Stimulated activated naive CD8-positive, alpha-beta T cell treated with anti-CD3 and anti-CD28 coated beads, Interleukin-15, Interleukin-2, amounts not matched to agents 100 U/mL and 50 U/mL, for 24 hours (primary cell): ENCODE measurements at regions not wholly inside any gene's neighbourhood (a gene's known extent, or its start where the extent isn't known, plus 50 kb on each side); places are given as distances from the start of the nearest gene placed in this dataset.
"Not testable (repeated sequence)": the region's sequence is repeated elsewhere in the genome, so short reads cannot be mapped to it uniquely, and the experiment has no call there.

Experiments used
- ATAC-seq: fragments of 150-1000 bp; cut with Tn5 transposase; one replicate; pipeline ENCODE4 v1.10.0; 2021
- DNase-seq: peaks from one replicate; pipeline ENCODE4 v3.0.0; 2021

DNA sequence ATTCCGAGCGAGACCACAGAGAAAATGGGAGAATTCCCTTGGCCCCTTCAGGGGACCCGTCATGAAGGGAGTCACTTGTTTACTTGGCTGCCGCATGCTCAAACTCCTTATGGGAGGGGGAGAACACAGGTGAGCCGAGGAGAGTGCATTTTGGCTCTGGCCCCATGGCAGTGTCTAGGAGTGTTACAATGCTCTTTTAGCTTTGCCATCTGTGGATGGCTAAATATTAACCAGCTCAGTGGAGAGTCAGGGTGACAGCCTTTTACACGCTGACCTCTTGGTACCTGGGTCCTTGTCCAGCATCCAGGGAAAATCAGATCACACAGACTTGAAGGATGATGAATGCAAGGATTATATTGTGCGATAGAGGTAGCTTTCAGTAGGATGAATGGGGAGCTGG, 146.4 kb upstream of the ATXN7L3B start:
- ATAC-seq (no peak), DNase-seq (no peak)

DNA sequence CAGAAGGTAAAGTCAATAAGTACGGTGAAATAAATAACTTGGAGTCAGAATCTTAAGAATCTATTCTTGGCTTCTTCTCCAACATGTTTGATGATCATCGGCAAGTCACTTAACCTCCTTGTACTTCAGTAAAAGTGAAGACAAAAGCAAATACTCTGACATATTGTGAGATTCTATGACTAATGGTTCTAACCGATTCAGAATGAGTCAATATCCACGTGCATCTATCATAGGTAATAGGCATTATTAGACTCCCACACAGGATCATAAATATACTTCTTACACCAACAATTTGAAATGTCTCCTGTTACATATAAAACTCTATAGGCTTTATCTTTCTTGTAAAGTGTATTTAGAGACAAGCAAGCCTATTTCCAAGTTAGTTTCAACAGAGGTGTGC, 144.4 kb upstream of the ATXN7L3B start:
- no peak for ATAC-seq
- no peak for DNase-seq

DNA sequence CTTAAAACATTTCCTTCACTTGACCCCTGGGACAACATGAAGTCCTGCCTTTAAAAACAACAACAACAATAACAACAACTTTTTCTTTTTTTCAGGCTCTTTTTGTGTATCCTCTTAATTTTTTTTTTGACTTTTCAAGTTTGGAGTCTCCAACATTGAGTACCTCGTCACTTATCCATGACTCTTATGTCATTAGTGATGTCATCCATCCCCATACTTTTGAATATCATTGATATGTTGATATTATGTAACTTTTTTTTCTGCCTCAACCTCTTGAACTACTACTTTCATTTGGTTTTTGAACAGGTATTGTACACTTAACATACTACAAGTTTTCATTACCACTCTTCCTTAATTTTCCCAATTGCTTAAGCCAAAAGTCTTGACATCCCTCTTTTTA, 143.0 kb upstream of the ATXN7L3B start:
- DNase-seq (no peak), ATAC-seq (no peak)

DNA sequence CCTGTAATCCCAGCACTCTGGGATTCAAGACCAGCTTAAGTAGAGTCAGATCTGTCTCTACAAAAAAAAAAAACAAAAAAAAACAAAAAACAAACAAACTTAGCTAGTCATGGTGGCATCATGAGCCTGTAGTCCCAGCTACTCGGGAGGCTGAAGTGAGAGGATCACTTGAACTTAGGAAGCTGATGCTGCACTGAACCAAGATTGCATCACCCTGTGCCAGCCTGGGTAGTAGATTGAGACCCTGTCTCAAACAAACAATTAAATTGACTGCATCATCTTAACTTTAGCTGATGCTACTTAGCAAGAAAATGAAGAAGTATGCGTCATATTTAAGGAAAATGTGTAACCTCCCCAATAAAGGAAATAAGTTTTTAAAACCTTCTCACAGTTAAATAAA, 136.6 kb upstream of the ATXN7L3B start:
- DNase-seq = no peak

DNA sequence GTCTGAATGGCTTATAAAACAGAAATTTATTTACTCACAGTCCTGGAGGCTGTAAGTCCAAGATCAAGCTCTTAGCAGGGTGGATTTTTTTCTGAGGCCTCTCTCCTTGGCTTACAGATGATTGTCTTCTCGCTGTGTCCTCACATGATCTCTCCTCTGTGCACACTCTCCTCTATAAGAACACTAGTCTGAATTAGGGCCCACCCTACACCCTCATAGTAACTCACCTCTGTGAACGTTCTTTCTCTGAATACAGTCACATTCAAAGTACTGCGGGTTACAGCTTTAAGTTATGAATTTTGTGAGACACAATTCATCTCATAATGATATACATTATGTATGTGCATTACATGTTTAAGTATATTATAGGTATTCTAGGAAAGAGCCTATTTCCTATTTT, 135.7 kb upstream of the ATXN7L3B start:
- no peak for DNase-seq
- ATAC-seq = no peak

More for the DNA sequence above, 136.6 kb upstream of the ATXN7L3B start:
- no peak for ATAC-seq

DNA sequence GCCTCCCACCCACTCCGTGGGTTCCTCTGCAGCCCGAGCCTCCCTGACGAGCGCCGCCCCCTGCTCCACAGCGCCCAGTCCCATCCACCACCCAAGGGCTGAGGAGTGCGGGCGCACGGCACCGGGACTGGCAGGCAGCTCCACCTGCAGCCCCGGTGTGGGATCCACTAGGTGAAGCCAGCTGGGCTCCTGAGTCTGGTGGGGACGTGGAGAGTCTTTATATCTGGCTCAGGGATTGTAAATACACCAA, 134.5 kb upstream of the ATXN7L3B start:
- ATAC-seq, DNase-seq: not testable (repeated sequence)

DNA sequence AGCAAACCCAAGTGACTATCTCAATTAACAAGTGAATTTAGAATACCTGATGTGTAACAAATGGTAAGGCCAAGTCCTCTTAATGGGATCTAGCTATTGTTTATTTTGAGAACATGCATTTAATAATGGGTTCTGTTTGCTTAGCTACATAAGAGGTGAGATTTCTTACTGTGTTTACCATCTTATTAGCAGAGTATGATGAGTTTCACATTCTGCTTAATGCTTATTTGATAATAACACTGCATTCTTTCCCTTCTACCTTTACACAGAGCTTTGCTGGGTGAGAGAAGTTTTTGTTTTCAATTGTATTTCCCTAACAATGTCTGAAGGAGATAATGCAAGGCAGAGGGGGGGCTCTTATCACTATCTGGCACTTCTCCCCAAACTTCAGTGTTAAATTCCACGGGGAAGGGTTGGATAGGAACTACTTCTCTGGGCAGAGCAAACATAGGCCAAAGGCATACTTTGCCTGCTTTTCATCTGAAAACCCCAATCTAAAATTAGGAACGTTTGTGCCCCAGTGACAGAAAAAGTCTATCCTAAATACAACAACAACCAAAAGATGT, 129.0 kb upstream of the ATXN7L3B start:
- DNase-seq (no peak), ATAC-seq (no peak)

DNA sequence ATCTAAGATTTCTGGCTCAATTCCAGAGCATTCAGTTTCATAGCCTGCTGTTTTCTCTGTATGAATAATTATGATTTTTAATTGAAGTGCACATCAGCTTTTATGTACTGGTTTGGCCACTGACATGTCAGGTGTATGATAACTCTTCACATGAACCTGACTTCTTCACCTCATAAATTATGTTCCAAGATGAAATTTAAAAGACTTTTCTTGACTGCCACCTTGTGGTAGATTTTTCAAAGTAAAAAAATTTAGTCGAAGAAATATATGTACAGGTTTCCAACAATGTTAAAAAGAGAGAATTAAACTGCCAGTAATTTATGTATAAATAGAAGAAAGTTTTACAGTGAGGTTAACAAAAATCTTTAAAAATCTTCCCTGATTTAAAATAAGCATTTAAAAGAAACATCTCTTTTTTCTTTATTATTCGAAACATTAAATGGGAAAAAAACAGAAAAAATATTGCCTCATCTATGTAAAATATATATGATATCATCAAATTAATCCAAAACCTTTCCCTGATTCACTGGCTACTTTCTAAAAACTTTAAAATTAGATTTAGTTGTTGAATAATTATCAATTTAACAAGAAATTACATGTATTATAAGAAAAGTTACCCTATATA, 124.9 kb upstream of the ATXN7L3B start:
- no peak for DNase-seq
- ATAC-seq = no peak

DNA sequence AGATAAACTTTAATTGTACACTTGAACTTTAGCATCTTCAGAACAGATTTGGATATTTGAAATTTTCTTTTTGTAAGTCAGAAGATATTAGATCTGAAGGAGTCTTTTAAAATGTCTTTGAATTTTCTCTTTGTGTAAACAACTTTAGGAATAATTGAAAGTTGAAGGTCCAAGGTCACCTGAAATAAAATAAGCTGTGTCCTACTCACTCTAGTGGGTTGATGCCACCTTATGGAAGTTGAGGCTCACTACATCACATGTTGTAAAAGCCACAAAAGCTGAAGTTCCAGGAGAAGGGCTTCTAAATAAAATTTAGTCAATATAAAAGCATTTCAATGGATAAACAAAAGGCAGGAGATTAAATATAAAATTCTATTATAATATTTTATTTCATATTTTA, 122.0 kb upstream of the ATXN7L3B start:
- DNase-seq (no peak), ATAC-seq (peak; percentile 43)

DNA sequence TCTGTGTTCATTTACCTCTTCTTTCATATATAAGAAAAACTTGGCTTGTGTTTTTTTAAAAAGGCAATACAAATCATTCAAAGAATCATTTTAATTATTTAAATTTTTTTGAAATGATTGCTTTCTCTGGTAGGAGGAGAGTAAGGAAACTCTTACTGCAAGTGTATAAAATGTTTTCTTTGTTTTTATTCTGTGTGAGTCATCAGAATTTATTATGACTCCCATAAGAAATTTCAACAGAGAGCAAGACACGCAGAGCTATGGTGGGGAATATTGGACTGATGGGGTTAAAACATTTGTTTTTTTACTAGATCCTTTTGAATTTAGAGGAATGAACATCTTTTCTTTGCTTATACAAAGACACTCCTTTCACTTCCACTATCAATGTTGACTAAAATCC, 119.1 kb upstream of the ATXN7L3B start:
- DNase-seq = no peak
- no peak for ATAC-seq

DNA sequence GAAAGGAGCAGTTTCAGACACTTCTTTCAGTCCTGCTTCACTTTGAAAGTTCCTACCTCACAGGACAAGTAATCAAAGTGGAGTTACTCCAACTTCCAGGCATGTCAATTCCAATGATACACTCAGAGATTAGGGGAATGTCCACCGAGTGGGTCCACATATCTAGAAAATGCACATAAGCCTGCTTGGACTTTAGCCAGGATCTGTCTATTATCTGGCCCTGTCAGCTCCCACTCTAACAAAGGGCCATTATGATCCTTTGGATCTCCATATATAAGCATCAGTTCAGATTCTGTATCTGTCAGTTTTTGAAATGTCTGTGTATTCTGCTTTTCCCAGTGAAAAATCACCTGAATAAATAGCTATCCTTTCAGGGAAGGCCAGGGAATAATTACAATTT, 112.9 kb upstream of the ATXN7L3B start:
- DNase-seq (no peak), ATAC-seq (no peak)

DNA sequence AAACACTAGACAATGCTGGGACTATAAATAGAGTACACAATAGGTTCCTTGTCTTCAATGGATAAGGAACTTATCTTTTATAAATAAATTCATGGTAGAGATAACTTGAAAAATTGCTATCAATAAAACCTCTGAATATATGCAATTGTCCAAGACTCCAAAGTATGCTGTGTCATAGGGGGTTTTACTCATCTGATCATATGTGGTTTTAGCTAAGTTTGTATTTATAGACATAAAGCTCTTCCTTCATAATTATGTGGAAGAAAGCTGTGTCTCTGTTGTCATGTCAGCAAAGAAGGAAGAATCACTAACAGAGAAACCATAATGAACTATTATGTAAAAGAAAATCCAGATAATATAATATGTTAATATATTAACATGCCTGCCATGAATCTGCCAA, 111.5 kb upstream of the ATXN7L3B start:
- ATAC-seq = no peak
- DNase-seq = no peak

DNA sequence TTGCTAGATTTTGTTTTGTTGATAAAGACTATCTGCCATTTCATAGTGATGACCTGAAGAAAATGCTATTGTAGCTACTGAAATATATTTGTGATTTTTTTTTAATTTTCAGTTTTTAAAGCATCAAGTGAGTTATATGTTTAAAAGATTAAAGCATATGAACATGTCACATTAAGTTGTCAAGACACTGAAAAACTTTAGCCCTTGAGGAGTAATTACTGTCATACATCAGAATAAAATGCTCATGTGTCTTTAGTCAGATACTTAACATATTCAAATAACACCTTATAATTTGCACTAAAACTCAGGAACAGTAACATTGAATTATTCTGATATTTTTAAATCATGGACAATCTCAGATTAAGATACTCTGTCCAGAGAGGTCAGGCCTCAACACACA, 108.1 kb upstream of the ATXN7L3B start:
- DNase-seq (no peak), ATAC-seq (no peak)

DNA sequence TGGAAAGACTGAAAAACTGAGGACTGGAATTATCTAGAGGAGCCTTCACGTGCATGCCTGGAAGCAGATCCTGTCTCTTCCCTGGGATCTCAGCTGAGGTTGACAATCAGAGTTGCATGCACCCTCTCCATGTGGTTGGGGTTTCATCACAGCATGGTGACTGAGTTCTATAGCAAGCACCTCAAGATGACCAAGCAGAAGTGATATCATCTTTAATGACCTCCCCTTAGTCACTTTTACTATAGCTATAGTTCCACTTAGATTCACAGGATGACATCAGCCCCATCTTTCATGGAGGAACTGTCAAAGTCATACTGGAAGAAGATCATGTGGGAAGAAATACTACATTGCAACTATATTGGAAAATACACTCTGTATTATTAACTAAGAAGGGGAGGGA, 105.8 kb upstream of the ATXN7L3B start:
- no peak for DNase-seq
- ATAC-seq = no peak

DNA sequence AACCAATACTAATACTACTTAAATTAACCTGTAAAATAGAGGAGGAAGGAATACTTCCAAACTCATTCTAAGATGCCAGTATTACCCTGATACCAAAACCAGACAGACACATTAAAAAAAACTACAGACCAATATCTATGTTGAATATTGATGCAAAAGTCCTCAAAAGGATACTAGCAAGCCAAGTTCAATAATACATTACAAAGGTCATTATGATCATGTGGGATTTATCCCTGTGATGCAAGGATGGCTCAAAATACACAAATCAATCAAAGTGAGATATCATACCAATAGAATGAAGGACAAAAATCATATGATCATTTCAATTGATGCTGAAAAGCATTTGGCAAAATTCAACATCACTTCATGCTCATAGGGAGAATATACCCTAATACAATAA, 97.2 kb upstream of the ATXN7L3B start:
- DNase-seq (no peak), ATAC-seq (no peak)

DNA sequence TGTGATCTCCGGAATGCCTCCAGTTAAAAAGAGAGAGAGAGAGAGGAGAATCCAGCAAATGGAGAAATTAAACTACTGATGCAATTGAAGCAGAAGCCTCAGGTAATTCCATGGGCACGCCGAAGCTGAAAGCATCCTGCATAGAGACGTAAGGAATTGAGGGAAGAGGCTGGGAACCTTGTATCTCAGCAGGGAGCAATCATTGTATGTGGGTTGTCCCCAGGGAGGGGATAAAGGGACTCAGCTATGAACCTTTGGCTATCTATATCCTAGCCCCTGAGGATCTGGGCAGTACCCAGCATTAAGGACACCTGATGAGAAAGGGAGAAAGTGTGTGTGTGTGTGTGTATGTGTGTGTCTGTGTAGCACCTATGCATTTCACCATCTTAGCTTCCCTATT, 95.8 kb upstream of the ATXN7L3B start:
- no peak for ATAC-seq

DNA sequence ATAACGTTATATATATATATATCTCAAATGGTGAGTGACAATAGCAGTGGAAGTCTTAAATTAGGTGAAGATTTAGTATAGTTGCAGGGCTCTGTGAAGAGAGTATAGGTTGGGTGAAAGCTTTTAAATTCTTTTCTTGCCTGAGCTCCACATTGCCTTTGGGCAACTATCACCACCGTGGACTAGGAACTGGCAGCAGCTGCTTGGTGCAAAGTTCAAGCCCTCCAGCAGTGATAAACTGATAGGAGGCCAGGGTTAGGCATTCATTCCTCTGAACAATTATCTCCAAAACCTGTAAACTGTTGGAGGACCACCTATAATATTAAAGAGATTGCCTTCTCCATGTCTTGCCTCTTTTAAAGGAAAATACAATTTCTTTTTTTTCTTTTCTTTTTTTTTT, 91.2 kb upstream of the ATXN7L3B start:
- no peak for ATAC-seq
- no peak for DNase-seq

More for the DNA sequence above, 95.8 kb upstream of the ATXN7L3B start:
- DNase-seq = no peak

DNA sequence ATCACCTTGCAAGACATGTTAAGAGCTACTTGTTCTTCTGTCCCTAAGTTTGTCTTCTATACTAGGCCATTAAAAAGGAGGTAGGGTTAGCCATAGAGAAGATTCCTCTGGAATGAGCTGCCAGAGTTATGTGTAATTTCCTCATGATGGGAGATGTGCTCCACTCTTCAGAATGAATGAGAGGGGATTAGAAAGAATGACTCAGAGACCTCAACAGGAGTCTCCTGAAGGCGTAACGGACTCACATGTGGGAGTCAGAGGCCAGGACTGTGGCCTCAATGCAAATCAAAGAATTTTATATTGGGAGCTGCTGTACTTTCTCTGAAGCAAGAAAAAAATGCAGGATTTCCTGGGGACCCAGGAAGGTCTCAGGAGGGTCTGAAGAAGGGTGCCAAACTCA, 87.8 kb upstream of the ATXN7L3B start:
- no peak for ATAC-seq

DNA sequence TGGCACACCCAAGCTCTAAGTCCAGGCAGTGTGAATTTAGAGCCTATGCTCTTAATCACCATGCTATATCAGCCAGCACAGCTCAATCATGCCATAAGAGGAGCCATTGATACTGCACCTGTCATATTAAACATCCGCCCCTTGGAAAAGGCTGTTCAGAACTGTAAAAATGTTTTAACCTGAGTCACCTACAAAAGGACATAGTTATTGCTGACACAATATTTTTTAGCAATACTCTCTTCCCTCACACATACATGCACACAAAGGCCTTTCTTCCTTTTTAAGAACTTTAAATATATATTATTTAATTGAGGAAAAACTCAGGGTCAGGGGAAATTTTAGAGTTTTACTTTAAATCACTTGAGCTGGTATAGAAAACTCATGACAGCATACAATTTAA, 83.5 kb upstream of the ATXN7L3B start:
- no peak for DNase-seq

More for the DNA sequence above, 87.8 kb upstream of the ATXN7L3B start:
- DNase-seq = no peak

DNA sequence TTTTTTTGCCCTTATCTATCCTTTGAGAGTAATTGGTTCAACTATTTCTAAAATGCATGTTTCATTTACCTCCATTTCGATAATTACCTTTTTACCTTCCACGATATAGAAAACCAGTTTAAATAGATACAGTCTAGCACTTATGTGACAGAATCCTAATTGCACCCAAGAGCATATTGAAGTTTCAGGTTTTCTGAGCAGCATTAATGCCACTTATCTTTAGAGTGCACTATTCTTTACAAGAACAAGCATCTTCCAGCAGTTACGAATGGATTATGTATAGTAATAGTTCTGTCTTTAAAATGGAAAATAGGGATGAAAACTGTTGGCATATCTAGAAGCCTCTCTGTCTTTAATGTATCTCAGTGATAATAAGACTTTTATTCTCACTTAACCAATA, 82.2 kb upstream of the ATXN7L3B start:
- ATAC-seq (no peak), DNase-seq (no peak)

More for the DNA sequence above, 83.5 kb upstream of the ATXN7L3B start:
- no peak for ATAC-seq

DNA sequence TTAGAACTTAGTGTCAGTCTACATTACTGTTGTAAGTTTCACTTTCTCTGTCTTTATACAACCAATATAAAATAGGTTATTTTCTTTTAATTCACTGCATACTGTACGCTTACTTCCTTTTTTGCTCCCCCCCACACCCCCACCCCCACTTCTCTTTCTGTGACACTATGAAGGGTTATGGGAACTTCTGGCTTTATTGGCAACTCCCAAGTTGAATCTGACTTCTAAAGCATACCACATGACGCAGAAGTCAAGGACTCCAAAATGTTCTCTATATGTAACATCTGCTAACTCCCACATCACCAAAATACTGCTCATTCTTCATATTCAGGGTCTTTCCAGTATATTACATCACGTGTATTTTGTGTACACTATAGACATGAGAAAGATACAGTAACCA, 81.2 kb upstream of the ATXN7L3B start:
- no peak for DNase-seq
- no peak for ATAC-seq

DNA sequence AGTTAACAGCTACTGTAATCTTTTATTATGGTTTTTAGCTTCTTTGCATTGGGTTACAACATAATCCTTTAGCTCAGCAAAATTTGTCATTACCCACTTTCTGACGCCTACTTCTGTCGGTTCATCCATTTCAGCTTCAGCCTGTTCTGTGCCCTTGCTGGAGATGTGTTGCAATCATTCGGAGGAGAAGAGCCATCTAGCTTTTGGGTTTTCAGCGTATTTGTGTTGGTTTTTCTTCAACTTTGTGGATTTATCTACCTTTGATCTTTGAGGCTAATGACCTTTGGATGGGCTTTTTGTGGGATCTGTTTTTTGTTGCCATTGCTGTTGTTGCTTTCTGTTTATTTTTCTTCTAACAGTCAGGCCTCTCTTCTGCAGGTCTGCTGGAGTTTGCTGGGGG, 69.2 kb upstream of the ATXN7L3B start:
- DNase-seq = no peak
- ATAC-seq = no peak

DNA sequence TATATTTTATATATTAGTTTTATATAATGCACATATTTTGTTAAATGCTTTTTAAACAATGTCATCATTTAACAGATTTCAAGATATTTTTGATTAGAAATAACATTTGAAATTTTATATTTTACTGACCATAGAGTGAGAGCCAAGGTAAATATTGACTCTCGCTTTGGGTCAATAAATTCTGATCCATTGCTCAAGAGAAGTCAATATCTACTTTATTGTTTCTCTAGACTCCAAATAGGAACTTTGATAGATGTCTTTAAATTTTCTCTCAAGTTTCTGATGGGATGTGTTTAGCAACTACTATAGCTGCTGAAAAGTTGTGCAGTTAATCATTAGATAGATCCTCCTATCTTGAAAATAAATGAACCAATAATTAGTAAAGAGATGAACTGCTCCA, 61.4 kb upstream of the ATXN7L3B start:
- DNase-seq = no peak
- ATAC-seq = no peak

DNA sequence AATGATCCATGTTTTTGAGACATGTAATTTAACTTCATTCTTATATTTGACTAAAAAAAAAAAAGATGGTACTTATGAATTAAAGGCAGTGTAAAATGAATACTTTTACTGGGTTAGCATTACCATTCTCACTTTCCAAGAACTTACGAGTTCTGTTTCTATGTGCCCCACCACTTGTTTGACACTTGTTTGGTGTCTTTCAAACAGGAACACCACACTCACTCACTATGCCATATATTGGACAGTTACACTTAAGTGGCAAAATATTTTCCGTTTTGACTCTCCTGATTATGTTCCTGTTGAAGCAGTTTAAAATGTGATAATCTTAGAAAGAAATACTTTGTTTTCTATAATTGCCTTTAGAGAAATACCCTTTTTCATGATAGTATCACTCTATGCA, 56.6 kb upstream of the ATXN7L3B start:
- DNase-seq (no peak), ATAC-seq (no peak)

DNA sequence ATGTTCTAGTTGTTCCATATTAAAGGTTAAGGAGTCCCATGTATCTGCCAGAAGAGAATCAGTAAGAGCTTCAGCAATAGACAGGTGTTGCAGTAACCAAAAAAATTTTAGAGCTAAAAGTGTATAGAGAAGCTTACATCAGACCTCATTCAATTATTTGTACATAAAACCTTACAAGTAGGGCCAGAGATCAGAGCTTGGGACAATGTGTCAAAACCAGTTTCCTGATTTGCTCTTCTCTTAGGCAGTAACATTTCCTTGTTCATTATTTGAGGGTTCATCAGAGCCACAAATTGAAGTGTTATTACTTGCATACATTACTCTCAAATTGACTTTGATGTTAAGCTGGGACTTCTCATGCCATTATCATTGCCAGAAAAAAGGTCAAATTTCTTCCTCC, 55.5 kb upstream of the ATXN7L3B start:
- no peak for DNase-seq
- ATAC-seq = no peak
